HCT116 (cell line): ENCODE measurements at regions not wholly inside any gene's neighbourhood (a gene's known extent, or its start where the extent isn't known, plus 50 kb on each side); places are given as distances from the start of the nearest gene placed in this dataset.

Experiments
- ATAC-seq: fragments of 200-7000 bp; cut with Tn5 transposase; 2 replicates; pipeline ENCODE4 v1.9.1; 2020; ENCODE audit warnings: mild to moderate bottlenecking, moderate library complexity
- BruUV-seq: library from RNA; stranded (reverse); fragments of 400-500 nt; replicated peaks from 2 replicates; lab custom pipeline; 2021; lab: Mats Ljungman, UMichigan
- CTCF ChIA-PET: fragments of 300-600 bp; sonication (Branson Sonifier 250); formaldehyde crosslinking; loops from one replicate; lab custom pipeline; 2021; ENCODE audit warnings: antibody characterized with exemption; lab: Charles Lee
- POLR2A ChIA-PET: fragments of 300-600, 350-600 bp; sonication (Branson Sonifier 250); formaldehyde crosslinking; loops from one replicate; lab custom pipeline; 2021; ENCODE audit warnings: antibody characterized with exemption; lab: Charles Lee
- RAD21 ChIA-PET, 2 experiments: fragments of 300-600 bp; sonication (Branson Sonifier 250); formaldehyde crosslinking; loops; one replicate each; lab custom pipeline; 2023; ENCODE audit warnings: low total read pairs in 2 of 2; ENCODE audit not compliant: uncharacterized antibody in 2 of 2, unreplicated experiment in 2 of 2, low non-redundant PET in 1 of 2; lab: Charles Lee
- DNase-seq: peaks from one replicate; pipeline ENCODE4 v3.0.0-alpha.2; 2010; ENCODE audit warnings: low read depth, low spot score
- H2AFZ ChIP-seq: fragments of 200-600 bp; shearing (Covaris generic), sonication (generic); 2 replicates; pipeline ENCODE4 v1.6.1; 2017; ENCODE audit warnings: low read depth, mixed run types, mixed read lengths, antibody characterized with exemption, low read length; ENCODE audit not compliant: poor library complexity, severe bottlenecking
- H3K27ac ChIP-seq: 2 replicates; pipeline ENCODE4 v1.5.1; 2012; ENCODE audit warnings: low read depth, low read length
- H3K27me3 ChIP-seq: fragments of 200-600 bp; sonication (generic); 2 replicates; pipeline ENCODE4 v1.6.1; 2016; ENCODE audit warnings: mixed run types, low read length, mixed read lengths; ENCODE audit not compliant: insufficient read depth
- H3K36me3 ChIP-seq, 2 experiments: fragments of 200-500 bp in 1 of 2; fragments of 200-600 bp in 1 of 2; sonication (Bioruptor generic) in 1 of 2; sonication (generic) in 1 of 2; 2 replicates each; pipeline versions ENCODE4 v1.5.1 to v1.6.1; 2014 to 2016; ENCODE audit warnings: low read length in 2 of 2, inconsistent platforms in 1 of 2, mixed read lengths in 1 of 2, mixed run types in 1 of 2; ENCODE audit not compliant: insufficient read depth in 2 of 2, control insufficient read depth in 1 of 2
- H3K4me1 ChIP-seq, 2 experiments: fragments of 200-600 bp in 1 of 2; sonication (generic) in 1 of 2; 2 replicates each; pipeline versions ENCODE4 v1.5.1 to v1.6.1; 2012 to 2017; ENCODE audit warnings: low read length in 2 of 2, inconsistent platforms in 1 of 2, mild to moderate bottlenecking in 1 of 2, mixed read lengths in 1 of 2, mixed run types in 1 of 2, moderate library complexity in 1 of 2; ENCODE audit not compliant: insufficient read depth in 2 of 2, control insufficient read depth in 1 of 2
- H3K4me2 ChIP-seq: fragments of 200-600 bp; sonication (generic); 2 replicates; pipeline ENCODE4 v1.6.1; 2017; ENCODE audit warnings: mixed run types, low read length, mixed read lengths
- H3K4me3 ChIP-seq, 2 experiments: fragments of 200-600 bp in 1 of 2; sonication (generic) in 1 of 2; replicated peaks in 1 of 2; 2 replicates each; pipeline ENCODE4 v1.5.1; 2011 to 2016; ENCODE audit warnings: low read length in 2 of 2, control low read depth in 1 of 2, low read depth in 1 of 2, mild to moderate bottlenecking in 1 of 2, mixed read lengths in 1 of 2, mixed run types in 1 of 2
- H3K79me2 ChIP-seq: fragments of 200-600 bp; sonication (generic); 2 replicates; pipeline ENCODE4 v1.6.1; 2017; ENCODE audit warnings: mild to moderate bottlenecking, mixed run types, low read length, moderate library complexity, mixed read lengths; ENCODE audit not compliant: insufficient read depth
- H3K9ac ChIP-seq: fragments of 200-600 bp; sonication (generic); 2 replicates; pipeline ENCODE4 v1.6.1; 2016; ENCODE audit warnings: low read length, mixed read lengths
- H3K9me2 ChIP-seq: fragments of 200-600 bp; sonication (generic), shearing (Covaris generic); 2 replicates; pipeline ENCODE4 v1.6.1; 2017; ENCODE audit warnings: mixed run types, mild to moderate bottlenecking, moderate library complexity; ENCODE audit not compliant: insufficient read depth
- H3K9me3 ChIP-seq, 2 experiments: fragments of 200-500 bp in 1 of 2; fragments of 200-600 bp in 1 of 2; sonication (Bioruptor generic) in 1 of 2; sonication (generic) in 1 of 2; 2 replicates each; pipeline ENCODE4 v1.6.1; 2014 to 2017; ENCODE audit warnings: low read length in 2 of 2, mixed read lengths in 2 of 2, inconsistent platforms in 1 of 2, low read depth in 1 of 2, mild to moderate bottlenecking in 1 of 2, mixed run types in 1 of 2, moderate library complexity in 1 of 2; ENCODE audit not compliant: control insufficient read depth in 1 of 2, insufficient read depth in 1 of 2
- H4K20me1 ChIP-seq: fragments of 200-600 bp; sonication (generic), shearing (Covaris generic); 2 replicates; pipeline ENCODE4 v1.6.1; 2017; ENCODE audit warnings: mixed run types, mild to moderate bottlenecking, moderate library complexity; ENCODE audit not compliant: insufficient read depth
- ATF3 ChIP-seq: IDR thresholded peaks from 2 replicates; pipeline ENCODE4 v1.6.1; 2012
- CEBPB ChIP-seq: IDR thresholded peaks from 2 replicates; pipeline ENCODE4 v1.6.1; 2012; ENCODE audit warnings: low read depth
- CTCF ChIP-seq, 3 experiments: fragments of 200-600 bp in 1 of 3; sonication (generic) in 1 of 3; IDR thresholded peaks in 2 of 3; conservative IDR thresholded peaks in 1 of 3; 2 replicates each; pipeline ENCODE4 v1.5.1; 2012 to 2017; ENCODE audit warnings: low read depth in 2 of 3, low read length in 2 of 3, antibody characterized with exemption in 1 of 3, borderline replicate concordance in 1 of 3, control low read depth in 1 of 3, mild to moderate bottlenecking in 1 of 3, mixed read lengths in 1 of 3, mixed run types in 1 of 3, moderate library complexity in 1 of 3; ENCODE audit not compliant: insufficient read depth in 1 of 3
- JUND ChIP-seq: IDR thresholded peaks from 2 replicates; pipeline ENCODE4 v1.6.1; 2012
- RAD21 ChIP-seq: IDR thresholded peaks from 2 replicates; pipeline ENCODE4 v1.6.1; 2012; ENCODE audit warnings: low read depth, mild to moderate bottlenecking
- SP1 ChIP-seq: IDR thresholded peaks from 2 replicates; pipeline ENCODE4 v1.6.1; 2012; ENCODE audit warnings: low read depth
- ZBTB33 ChIP-seq: IDR thresholded peaks from 2 replicates; pipeline ENCODE4 v1.6.1; 2011; ENCODE audit warnings: mild to moderate bottlenecking, low read length, moderate library complexity; ENCODE audit not compliant: insufficient replicate concordance; ENCODE audit errors: extremely low read depth
- intact Hi-C: fragments of 100-400 bp; cut with micrococcal nuclease; formaldehyde crosslinking; loops from 2 replicates; pipeline ENCODE4 v1.10.0; 2022

- Histone ChIP-seq H3K27me3 (no peaks in the 10 kb centered on the region), H3K9ac (no peak overlapping the region), H3K4me2 (no peak overlapping the region), H3K27ac (no peak overlapping the region), H3K9me3 (no peaks in the 10 kb centered on the region), H3K4me3 (no peak overlapping the region), H3K79me2 (no peaks in the 10 kb centered on the region), H4K20me1 (no peaks in the 10 kb centered on the region; the same call in 1 of the 2 replicates), H3K9me2 (no peaks in the 10 kb centered on the region), H3K4me1 (no peaks in the 10 kb centered on the region), H3K36me3 (no peaks in the 10 kb centered on the region), H2AFZ (no peak overlapping the region)
- no peak for DNase-seq
- no peak for TF ChIP-seq CEBPB
- no peak for TF ChIP-seq ATF3
- TF ChIP-seq SP1: no peak
- no peak for TF ChIP-seq RAD21
- no peak for TF ChIP-seq ZBTB33
- BruUV-seq: no TSS peak
- no peak for ATAC-seq
- intact Hi-C loops: no loop called here
- ChIA-PET POLR2A (no interaction called here), RAD21 (no interaction called here), CTCF (no interaction called here)
Observed at GRCh38 chr1:188281921-188282320, 1453.2 kb downstream of the PLA2G4A start.

- Histone ChIP-seq H3K4me1 (no peaks in the 10 kb centered on the region), H3K79me2 (no peaks in the 10 kb centered on the region), H4K20me1 (no peaks in the 10 kb centered on the region), H3K9me2 (no peaks in the 10 kb centered on the region), H3K27me3 (no peaks in the 10 kb centered on the region), H3K9ac (no peak overlapping the region), H3K27ac (no peak overlapping the region), H2AFZ (no peak overlapping the region), H3K9me3 (no peaks in the 10 kb centered on the region), H3K4me2 (no peak overlapping the region), H3K36me3 (no peaks in the 10 kb centered on the region), H3K4me3 (no peak overlapping the region)
- no TSS peak for BruUV-seq
- intact Hi-C loops: no loop called here
- CTCF ChIA-PET: no interaction called here
- RAD21 ChIA-PET: no interaction called here
- TF ChIP-seq JUND (no peak), CTCF (IDR thresholded peaks at IDR 0.05 in 2 of 3, conservative IDR thresholded peaks at IDR 0.05 in 1 of 3; ENCODE audit: borderline replicate concordance in 1 of 3, insufficient read depth in 1 of 3, low read depth in 2 of 3, low read length in 2 of 3) (peak in 1 of 3 experiments; percentile 18; a peak in 1 of 6 replicates)
- DNase-seq: no peak
- POLR2A ChIA-PET: no interaction called here
- ATAC-seq: no peak
Observed at GRCh38 chr1:188295157-188295556, 1466.4 kb downstream of the PLA2G4A start.
